Astrocyte of the spinal cord (primary cell): ENCODE measurements at regions not wholly inside any gene's neighbourhood (a gene's known extent, or its start where the extent isn't known, plus 50 kb on each side); places are given as distances from the start of the nearest gene placed in this dataset.

Experiments used
- DNase-seq: peaks from one replicate; pipeline ENCODE4 v3.0.0; 2011; ENCODE audit warnings: low read depth, low spot score
- H3K4me3 ChIP-seq: 2 replicates; pipeline ENCODE4 v1.5.1; 2011; ENCODE audit warnings: low read depth, mild to moderate bottlenecking, low read length, moderate library complexity
- in situ Hi-C: cut with HindIII; loops from 2 replicates; pipeline ENCODE4 v1.10.0; 2017; ENCODE audit warnings: low sequenced_read_pairs
- TF ChIP-seq, protein P1 (sequence below): IDR thresholded peaks from 2 replicates; pipeline ENCODE4 v1.5.1; 2012; ENCODE audit warnings: low read depth, mild to moderate bottlenecking, low read length, inconsistent platforms

GRCh38 chr4:161256716-161257115 lies 907.1 kb downstream of the FSTL5 start:
- no peak for DNase-seq
- TF ChIP-seq, protein P1, sequence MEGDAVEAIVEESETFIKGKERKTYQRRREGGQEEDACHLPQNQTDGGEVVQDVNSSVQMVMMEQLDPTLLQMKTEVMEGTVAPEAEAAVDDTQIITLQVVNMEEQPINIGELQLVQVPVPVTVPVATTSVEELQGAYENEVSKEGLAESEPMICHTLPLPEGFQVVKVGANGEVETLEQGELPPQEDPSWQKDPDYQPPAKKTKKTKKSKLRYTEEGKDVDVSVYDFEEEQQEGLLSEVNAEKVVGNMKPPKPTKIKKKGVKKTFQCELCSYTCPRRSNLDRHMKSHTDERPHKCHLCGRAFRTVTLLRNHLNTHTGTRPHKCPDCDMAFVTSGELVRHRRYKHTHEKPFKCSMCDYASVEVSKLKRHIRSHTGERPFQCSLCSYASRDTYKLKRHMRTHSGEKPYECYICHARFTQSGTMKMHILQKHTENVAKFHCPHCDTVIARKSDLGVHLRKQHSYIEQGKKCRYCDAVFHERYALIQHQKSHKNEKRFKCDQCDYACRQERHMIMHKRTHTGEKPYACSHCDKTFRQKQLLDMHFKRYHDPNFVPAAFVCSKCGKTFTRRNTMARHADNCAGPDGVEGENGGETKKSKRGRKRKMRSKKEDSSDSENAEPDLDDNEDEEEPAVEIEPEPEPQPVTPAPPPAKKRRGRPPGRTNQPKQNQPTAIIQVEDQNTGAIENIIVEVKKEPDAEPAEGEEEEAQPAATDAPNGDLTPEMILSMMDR: peak; percentile 25
- H3K4me3 ChIP-seq: no peak overlapping the region
- in situ Hi-C loops: no loop called here

GRCh38 chr4:161256172-161256571 lies 907.6 kb downstream of the FSTL5 start:
- no peak overlapping the region for H3K4me3 ChIP-seq
- DNase-seq: peak; percentile 8
- TF ChIP-seq, protein P1: no peak
- in situ Hi-C loops: no loop called here

- in situ Hi-C loops: no loop called here
- no peak overlapping the region for H3K4me3 ChIP-seq
- TF ChIP-seq, protein P1: no peak
- DNase-seq: no peak
Observed at GRCh38 chr4:161254375-161254774, 909.4 kb downstream of the FSTL5 start.

- no peak overlapping the region for H3K4me3 ChIP-seq
- TF ChIP-seq, protein P1: peak; percentile 72
- in situ Hi-C loops: no loop called here
- DNase-seq: peak; percentile 29
Observed at GRCh38 chr4:161252520-161253141, 911.2 kb downstream of the FSTL5 start.

DNA sequence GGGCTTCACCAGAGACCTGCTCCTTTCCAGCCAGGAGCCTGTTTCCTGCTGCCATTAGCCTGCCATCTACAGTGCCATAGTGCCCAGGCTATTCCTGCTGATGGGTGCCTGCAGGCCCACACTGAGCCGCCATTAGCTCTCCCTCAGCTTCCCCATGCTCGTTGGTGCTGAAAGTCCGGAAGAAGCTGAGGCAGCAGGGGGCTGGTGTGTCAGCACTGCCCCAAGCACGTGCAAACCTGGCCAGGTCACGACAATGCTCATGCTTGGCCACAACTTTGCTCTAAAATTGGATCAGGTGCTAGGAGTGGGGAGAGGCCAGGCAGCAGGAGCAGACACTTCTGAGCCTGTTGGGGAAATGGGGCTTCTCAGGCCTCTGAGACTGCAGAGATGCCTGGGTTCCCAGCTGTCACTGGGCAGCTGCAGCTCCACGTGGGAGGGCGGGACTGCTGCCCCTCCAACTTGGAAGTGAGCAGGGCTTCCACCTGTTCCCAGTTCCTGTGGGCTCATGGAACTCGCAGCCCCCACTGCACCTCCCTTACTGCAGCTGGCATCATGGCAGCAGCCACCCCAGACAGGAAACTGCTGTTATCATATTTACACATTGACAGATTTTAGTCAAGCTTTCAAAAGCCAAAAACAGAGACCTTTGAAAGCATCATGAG lies 913.9 kb downstream of the FSTL5 start:
- TF ChIP-seq, protein P1: no peak
- in situ Hi-C loops: no loop called here
- no peak overlapping the region for H3K4me3 ChIP-seq
- DNase-seq: no peak

- in situ Hi-C loops: no loop called here
- no peak for DNase-seq
- TF ChIP-seq, protein P1: no peak
- H3K4me3 ChIP-seq: no peak overlapping the region
Observed at GRCh38 chr4:161248880-161249279, 914.9 kb downstream of the FSTL5 start.
